GM12891 (cell line): ENCODE measurements at regions not wholly inside any gene's neighbourhood (a gene's known extent, or its start where the extent isn't known, plus 50 kb on each side); places are given as distances from the start of the nearest gene placed in this dataset.

Experiments used
- PAX5 ChIP-seq: IDR thresholded peaks from 2 replicates; pipeline ENCODE4 v1.6.1; 2011; ENCODE audit warnings: low read length, moderate library complexity, mild to moderate bottlenecking; ENCODE audit not compliant: insufficient read depth, severe bottlenecking
- POLR2A ChIP-seq: IDR thresholded peaks from 2 replicates; pipeline ENCODE4 v1.6.1; 2011; ENCODE audit warnings: low read depth, low read length, control low read depth
- POLR2AphosphoS5 ChIP-seq: IDR thresholded peaks from 2 replicates; pipeline ENCODE4 v1.6.1; 2011; ENCODE audit warnings: low read depth, low read length, control low read depth
- SPI1 ChIP-seq: IDR thresholded peaks from 2 replicates; pipeline ENCODE4 v1.6.1; 2011; ENCODE audit warnings: low read depth, low read length, control low read depth
- TAF1 ChIP-seq: IDR thresholded peaks from 2 replicates; pipeline ENCODE4 v1.6.1; 2011; ENCODE audit warnings: low read depth, low read length, control low read depth

DNA sequence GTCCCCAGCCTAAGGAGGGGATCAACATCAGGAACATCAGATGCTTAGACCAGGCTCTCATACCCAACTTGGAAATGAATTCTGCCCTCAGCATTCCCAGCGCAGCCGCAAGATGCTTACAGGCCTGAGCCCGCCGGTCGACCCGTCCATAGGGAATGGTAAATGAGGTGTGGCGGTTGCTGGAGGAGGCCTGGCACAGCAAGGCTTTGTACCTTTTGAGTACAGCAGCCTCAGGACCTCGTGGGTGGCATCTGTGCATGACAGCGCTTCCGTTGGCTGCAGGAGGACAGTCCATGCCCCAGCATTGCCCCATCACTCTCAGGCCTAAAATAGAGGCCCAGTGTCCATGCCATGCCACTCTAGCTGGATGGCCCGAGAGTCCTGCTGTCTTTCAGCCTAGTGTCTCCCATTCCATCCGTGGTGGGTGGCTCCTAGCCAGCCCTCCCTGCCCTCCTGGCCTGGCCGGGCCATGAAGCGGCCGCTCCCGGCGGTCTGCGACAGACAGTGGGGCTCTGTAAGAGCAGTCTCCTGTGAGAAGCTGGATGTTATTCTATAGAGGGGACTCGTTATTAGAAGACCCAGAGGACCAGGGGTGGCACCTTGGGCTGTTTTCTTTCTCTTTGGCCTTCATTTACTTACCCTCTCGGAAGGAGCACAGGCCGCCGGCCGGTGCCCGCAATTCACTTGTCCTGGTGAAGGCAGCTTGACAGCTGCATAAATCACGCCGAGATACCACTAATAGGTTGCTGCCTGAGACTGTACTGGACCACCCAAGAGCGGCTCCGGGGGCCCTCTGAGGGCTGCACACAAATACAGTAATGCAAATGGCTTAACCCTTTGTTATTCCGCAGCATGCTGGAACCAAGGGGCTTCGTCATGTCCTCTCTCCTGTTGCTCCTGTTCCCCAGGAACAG lies 223.5 kb upstream of the TUT7 start:
- TF ChIP-seq TAF1 (no peak), POLR2A (no peak), POLR2AphosphoS5 (no peak), SPI1 (no peak), PAX5 (no peak)
